Stimulated activated CD8-positive, alpha-beta memory T cell treated with anti-CD3 and anti-CD28 coated beads, Interleukin-15, amount 100 ng/mL, for 48 hours (primary cell): ENCODE measurements at regions not wholly inside any gene's neighbourhood (a gene's known extent, or its start where the extent isn't known, plus 50 kb on each side); places are given as distances from the start of the nearest gene placed in this dataset.

Source experiments
- DNase-seq, 2 donors: peaks; one replicate each; pipeline ENCODE4 v3.0.0-alpha.2; 2020; ENCODE audit warnings: low read depth in 2 of 2

DNA sequence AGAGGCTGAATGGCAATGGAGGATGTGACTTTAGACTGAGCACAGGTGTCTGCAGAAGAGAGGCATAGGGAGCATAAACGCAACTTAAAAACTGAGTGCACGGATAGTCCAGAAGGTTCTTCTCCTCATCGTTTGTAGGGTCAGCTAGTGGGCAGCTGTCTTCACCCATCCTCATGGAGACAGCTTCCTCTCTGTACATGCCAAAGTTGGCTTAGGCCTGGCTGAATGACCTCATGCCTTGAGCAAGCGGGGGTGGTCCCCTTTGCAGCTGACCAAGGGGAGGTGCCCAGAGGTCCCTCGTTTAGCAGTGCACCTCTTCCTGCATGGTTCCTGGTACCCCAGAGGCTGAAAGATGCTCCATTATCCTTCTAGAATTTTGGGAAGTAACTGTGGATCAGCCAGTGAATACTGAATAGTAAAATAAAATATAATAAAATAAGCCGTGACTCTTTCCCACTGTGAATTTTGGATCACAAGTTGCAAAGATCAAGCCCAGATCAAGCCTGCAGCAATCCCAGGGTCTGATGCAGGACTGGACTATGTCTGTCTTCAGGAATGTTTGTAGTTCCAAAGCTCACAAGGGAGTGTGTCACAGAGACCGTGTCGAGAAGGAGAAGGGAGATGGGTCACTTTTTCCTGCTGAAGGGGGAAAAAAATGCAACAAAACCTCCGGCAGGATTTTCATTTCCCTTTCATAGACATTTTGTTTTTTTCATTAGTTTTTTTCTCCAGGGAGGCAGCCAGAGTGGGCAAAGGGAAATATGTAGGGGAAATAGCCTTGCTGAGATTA lies 295.3 kb upstream of the MKI67 start:
- no peak for DNase-seq

DNA sequence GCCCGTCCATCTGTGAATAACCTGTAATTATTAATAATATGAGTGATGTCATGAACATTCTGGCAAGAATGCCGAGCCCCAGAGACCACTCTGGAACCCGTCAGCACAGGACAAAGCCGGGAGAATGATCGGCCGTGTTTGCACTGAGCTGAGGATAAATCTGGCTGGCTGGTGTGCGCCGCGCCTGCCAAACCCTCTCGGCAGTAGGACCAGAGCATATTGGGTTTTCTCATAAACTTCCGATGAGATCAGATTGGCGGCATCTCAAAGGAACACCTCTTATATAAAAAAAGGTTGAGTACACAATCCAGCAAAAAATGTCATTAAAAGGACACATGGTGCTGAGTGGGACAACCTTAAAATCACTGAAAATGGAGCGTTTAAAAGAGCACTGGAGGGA lies 296.0 kb upstream of the MKI67 start:
- no peak for DNase-seq

DNA sequence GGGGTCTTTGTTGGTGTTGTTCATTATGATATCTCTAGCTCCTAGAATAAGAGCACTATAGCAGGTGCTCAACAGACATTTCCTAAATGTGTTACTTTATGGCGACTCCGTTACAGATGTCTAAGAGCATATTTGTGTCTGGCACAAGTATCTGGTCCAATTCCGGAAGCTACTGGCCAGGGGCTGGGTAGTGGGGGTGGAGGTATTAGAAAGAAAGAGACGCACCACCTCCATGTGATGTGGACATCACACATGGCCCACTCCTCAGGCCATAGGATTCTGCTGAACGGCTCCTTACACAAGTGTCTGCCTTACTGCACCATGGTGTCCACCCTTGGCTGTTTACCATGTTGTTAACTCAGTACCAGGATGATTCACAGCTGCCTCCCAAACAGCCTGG lies 296.8 kb upstream of the MKI67 start:
- DNase-seq = no peak

DNA sequence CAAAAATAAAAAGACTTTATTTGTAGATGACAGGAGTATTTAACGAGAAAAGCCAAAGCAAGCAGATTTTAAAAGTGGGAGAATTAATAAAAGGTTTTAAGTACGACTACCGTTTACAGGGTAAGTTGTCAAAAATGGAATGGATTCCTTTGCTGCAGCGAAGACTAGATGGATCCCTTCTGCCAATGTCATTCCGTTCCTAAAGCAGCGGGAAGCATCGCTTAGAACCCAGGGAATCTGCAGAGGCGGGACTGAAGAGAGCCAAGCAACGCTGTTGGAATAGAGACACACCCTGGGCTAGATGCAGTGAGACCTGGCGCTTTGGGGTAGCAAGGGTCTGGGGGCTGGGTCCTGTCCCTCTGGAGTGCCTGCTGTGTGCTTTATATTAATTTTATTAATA lies 303.1 kb upstream of the MKI67 start:
- DNase-seq = no peak

DNA sequence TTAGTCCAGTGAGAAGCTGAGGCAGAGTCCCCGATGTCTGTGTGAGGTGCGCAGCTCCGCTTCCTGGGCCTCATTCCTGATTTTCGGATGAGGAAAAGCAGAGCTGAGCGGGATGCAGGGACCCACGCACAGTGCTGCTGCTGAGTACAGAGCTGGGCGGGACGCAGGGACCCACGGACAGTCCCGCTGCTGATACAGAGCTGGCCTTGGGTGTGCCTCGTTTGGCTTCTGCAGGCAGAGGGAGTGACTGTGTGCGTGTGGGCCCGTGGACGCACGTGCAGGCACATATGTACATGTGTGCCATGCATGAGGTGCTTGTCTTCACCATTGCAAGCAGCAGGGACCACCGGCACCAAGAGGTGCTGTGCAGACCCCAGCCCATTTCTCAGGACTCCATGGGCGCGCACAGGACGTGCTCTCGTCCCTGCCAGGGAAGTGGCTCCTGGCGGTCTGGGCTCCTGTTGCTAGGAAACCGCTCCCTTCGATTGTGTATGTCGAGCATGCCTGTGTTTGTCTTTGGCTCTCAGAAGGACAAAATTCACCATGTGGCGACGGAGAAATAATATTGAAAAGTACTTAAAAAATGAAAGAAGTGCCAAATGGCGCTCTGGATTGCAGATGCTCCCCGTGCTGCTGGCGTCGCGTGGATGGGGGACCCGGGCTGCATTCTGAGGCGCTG lies 303.8 kb upstream of the MKI67 start:
- DNase-seq = no peak

DNA sequence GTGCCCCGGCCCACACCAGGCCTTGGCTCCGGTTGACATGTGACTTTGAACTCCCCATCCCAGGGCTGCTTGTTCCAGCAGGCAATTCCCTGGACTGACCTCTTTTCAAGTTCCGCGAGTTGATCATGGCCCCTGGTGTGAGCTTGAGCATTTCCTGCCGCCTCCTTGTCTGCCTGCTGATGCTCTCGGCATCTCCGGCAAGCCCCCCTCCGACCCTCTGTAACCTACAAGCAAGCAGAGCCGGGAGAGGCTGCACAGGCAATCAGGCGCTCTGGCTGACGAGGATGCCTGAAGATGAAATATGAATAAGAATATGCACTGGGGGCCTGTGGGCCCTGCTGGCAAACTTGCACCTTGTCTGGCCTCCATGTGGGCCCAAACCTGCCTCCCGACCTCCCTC lies 304.9 kb upstream of the MKI67 start:
- DNase-seq = no peak

DNA sequence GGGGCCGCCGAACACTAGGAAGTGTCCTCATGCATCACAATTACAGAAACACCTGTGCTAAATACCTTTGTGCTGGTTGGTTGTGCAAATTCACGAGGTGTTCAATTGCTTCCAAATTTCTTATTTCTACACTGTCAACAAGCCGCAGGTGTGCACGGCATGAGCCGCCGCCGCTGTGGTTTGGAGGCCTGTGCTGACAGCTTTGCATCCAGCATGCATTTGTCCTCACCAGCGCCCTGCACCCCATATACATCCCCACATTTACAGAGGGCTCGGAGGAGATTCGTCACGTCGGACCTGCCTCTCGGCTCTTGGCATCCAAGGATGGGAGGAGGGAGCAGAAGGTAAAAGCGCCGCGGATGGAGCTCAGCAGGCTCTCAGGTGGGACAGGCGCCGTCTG lies 305.3 kb upstream of the MKI67 start:
- DNase-seq = no peak

DNA sequence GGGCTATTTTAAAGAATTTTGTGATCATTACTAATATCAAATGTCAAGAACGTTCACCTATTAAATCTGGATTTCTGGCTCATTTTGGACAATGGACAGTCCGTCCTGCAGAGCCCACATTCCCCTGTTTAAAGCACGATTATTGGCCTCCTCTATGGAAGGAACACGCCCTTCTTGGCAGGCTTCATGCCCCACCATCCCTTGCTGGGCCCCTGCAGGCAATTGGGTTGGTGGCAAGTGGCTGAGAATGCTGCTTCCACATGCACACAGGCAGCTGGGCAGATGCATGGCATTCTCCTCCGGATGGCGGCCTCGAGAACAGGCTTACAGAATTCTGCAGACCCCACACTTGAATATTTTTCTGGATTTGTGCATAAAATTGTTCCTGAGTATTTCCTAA lies 305.8 kb upstream of the MKI67 start:
- no peak for DNase-seq

DNA sequence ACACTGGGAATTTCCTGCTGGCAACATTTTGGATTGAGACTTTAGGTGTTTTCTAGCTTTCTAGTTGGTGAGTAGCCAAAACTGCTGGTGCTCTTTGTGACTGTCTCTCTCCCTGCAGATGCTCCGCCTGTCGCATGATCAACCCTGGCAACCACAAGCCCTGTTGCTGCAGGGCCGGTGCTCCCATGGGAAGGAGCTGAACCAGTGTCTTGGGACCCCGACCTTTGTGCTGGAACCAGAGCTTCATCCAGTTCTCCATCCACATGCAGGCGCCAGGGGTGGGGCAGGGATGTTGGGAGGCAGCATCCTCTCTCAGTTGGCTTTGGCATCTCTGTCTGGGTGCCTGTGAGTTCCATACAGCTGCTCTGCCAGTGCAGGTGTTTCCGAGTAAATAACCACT lies 306.2 kb upstream of the MKI67 start:
- no peak for DNase-seq

DNA sequence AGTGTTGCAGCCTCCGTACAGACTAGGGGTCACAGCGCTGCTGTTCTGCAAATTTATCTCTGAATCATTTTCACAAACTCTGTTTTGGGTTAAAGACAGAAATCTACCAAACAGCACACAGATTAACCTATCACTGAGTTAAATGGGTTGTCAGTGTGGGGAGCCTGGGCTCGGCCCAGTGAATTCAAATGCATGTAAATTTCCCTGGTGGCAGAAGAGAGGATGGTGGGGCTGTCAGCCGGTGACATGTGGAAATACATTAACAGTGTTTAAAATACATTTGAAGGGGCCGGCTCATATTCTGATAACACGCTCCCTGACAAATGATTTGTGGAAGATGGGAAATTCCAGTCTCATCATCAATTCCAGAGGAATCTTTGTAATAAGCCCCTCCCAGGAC lies 309.6 kb upstream of the MKI67 start:
- DNase-seq = no peak

DNA sequence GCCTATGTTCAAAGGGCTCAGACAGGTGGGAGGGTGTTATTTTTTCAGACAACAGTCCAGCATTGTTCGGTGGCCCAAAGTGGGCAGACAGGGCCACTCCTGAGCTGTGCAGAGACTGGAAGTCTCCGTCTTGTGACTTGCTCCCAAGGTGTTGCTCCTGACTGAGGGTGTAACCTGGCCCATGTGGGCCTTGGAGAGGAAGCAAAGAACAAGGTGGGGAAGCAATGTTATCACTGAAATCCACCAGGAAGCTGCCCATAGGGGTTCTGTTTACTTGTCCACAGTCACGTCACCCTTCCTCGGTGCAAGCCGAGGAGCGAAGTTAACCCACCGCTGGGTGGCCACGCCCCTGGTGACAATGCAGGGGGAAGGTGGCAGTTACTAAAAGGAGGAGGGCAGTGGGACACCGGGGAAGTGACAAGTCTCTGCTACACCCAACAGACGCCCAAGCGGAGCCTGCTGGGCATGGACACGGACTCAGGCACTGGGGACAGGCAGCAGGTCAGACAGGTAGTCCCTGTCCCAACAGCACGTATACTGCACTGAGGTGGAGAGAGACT lies 311.6 kb upstream of the MKI67 start:
- no peak for DNase-seq

DNA sequence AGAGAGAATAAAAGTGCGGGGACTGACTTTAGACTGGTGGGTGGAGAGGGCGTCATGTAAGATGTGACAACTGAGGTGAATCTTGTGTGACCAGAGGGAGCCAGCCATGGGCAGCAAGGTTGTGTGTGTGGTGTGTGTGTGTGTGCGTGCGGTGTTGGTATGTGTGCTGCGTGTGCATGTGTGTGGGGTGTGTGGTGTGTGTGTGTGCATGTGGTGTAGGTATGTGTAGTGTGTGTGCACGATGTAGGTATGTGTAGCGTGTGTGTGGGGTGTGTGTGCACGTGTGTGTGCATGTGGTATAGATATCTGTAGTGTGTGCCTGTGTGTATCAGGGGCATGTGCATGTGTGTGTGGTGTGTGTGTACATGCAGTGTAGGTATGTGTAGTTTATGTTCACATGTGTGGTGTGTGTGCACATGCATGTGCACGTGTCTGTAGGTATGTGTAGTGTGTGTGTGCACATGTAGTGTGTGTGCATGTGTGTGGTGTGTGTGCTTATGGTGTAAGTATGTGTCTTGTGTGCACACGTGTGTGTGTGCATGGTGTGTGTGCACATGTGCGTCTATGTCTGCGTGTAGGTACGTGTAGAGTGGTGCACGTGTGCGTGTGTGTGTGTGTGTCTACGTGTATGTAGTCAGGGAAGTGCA lies 312.3 kb upstream of the MKI67 start:
- no peak for DNase-seq

DNA sequence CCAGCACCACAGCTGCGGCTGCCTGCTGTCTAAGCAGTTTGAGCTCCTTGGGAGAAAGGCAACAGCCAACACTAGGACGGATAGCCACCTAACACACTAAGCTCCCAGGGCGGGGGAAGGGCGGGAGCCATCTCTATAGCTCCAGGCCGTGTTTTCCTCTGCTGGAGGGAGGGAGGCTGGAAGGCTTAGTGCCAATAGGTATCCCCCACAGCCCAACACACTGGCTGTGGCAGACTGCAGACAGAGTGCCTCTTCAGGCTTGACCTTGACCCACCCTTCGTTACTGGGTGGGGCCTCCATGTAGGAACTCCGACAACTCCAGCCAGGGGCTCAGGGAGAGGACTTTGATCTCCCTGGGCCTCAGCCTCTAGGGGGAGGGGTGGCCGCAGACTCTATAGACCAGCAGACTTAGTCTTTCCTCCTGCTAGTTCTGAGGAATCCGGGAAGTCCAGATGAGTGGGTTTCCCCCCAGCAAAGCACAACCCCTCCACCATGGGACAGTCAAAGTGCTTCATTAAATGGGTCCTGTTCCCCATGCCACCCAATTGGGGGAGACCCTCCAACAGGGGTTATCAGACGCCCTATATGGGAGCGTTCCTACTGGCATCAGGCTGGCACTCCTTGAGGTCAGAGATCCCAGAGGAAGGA lies 314.4 kb upstream of the MKI67 start:
- DNase-seq = no peak

DNA sequence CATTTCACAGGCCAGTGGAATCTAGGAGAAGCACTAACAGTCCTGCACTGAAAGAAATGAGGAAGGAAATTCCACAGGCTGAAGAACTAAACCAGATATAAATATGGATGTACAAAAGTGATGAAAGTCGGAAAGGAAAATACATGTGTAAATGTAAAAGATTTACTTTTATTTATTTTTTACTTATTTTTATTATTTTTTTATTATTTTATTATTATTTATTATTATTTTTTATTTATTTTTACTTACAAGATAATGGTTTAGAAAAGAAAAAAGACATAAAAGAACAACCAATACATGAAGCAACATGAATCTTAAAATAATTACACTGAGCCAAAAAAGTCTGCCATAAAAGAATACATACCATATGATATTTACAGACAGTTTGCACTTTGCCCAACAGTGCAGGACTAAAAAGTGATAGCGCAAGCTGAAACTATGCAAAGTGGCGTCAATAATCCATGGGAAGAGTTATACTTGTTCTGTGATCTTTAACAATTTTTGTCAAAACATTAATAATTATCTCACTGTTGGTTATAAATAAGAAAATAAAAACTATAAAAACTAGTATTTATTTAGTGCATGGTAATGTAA lies 317.8 kb upstream of the MKI67 start:
- no peak for DNase-seq

DNA sequence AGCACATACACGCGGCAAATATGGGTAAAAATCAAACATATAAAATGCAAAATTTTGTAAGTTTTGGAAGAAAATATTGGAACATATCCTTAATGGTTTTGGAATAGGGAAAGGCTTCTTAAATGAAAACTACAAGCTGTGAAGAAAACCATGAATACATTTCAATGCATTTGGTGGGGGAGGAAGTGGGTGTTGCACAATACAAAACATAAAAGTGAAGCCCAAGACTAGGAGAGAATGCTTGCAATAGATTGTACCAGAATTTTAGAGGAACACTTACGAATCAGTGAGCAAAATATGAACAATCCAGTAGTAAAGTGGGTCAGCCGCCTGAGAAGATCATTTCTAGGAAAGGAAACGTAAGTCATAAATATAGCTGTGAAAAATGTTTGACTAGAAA lies 322.6 kb upstream of the MKI67 start:
- no peak for DNase-seq

DNA sequence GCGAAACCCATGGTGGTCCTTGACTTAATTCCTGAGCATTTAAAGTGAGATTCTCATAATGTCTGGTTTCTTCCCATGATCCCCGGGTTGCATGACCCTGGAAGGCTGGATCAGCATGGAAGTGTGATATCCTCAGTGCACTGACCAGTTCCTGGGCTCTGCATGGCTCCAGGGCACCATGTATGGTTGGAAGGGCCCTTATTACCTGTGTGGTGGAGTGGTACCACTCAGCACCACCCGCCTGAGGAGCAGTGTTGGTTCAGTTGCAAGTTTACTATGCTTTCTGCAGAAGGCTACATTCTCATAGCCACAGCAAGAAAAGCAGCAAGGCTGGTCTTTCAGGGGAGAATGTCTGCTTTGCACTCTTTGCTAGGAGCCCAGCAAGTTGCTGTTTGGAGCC lies 325.7 kb upstream of the MKI67 start:
- no peak for DNase-seq

DNA sequence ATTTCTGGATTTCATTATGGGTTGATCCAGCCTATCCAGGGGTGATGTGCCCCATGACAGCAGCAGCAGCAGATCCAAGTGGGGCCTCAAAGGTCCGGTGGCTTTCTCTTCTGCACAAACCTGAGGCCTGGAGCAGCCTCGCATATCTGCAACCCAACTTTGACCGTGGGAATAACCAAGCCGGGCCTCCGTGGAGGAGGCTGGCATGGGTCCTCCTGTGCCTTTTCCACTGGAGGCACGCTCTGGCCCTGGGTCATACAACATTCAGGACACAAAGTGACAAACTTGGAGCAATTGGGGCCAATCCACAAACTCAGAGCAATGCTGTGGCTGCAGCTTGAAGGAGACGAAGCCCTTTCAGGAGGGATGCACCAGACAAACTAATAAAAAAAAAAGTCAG lies 330.0 kb upstream of the MKI67 start:
- no peak for DNase-seq

DNA sequence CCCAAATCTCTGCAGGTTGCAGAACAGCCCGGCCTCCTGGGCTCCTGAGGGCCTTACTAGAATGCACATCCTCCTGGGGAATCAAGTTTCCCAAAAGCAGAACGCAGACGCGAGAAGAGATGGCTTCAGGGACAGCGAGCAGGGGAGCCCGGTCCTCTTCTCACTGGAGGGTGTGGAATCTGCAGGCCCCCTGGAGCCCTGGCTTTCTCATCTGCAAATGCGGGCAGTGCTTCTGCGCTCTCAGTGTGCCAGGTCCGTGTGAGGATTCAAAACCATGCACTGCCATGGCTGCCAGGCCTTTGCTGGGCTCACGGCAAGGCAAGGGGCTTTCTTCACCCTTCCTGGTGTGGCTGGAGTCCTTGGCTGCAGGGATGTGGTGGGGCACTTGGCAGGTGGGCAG lies 330.9 kb upstream of the MKI67 start:
- DNase-seq = no peak

DNA sequence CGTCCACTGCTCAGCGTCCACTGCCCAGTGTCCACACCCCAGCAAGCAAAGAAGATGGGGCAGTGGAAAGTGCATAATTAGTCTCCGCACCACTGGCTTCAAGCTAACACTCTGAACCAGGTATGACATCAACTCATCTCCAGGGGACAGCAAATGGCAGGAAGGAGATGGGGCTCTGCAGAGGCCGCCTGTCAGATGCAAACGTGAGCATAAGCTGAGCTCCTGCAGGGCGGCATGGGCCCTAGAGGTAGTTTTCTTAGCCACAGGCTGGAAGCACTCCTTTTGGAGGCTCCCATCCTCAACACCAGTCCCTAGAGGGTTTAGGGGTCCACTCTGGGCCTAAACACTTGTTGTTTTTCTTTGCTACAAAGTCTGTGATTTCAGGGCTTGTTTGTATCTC lies 335.8 kb upstream of the MKI67 start:
- DNase-seq = no peak

DNA sequence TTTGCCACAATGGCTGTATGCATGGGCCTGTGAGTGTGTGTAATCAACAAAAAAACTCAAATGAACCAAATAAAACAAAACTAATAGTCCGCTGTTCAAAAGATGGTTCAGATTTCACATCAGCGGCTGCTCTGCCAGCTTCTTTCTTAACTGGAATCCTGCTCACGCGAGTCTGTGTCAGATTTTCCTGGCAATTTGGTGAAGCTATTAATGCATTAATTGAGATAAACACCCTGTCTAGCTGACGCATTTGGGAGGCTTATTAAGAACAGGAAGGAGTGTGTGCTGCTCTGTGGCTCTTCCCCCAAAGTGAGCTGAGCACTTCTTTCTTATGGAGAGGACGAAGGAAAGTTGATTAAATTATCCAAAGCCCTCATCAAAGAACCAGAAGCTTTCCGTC lies 336.6 kb upstream of the MKI67 start:
- DNase-seq = no peak

DNA sequence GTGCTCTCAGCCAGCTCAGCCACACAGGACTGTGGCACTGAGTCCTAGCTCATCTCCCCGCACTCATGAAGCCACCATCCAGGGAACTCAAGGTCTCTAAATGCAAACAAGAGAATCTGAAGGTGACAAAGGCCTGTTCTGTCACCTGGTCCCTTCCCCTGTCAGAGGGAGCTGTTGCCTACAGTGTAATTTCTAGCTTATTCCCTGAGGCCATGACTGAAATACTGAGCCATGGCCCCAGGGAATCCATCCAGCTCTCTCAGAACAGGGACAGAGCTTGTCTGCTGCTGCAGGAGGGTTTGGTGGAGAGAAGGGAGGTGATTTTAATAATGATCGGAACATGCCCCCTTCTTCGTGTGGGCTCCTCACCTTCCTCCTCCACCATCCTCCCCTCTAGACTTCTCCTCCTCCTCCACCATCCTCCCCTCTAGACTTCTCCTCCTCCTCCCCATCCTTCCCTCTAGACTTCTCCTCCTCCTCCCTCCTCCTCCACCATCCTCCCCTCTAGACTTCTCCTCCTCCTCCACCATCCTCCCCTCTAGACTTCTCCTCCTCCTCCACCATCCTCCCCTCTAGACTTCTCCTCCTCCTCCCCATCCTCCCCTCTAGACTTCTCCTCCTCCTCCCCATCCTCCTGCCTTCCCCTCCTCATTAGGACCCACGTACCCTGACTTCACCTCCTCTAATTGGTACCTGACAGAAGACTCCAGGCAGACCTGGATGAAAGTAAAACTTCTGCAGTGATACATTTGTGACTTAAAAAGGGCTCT lies 338.0 kb upstream of the MKI67 start:
- no peak for DNase-seq
